ENCODE measurements at regions not wholly inside any gene's neighbourhood (a gene's known extent, or its start where the extent isn't known, plus 50 kb on each side); places are given as distances from the start of the nearest gene placed in this dataset.

- Mint-ChIP-seq H3K4me1 (ENCODE audit: low read depth, unreplicated experiment) (peaks cover 15% of the 10 kb centered on the region), H3K27ac (ENCODE audit: unreplicated experiment) (no peak overlapping the region), H3K9me3 (ENCODE audit: unreplicated experiment) (no peaks in the 10 kb centered on the region), H3K36me3 (ENCODE audit: low read depth, unreplicated experiment) (no peaks in the 10 kb centered on the region), H3K27me3 (ENCODE audit: low read depth, unreplicated experiment) (no peaks in the 10 kb centered on the region), H3K4me3 (ENCODE audit: unreplicated experiment) (no peak overlapping the region)
- Histone ChIP-seq H3K4me1 (ENCODE audit: insufficient read depth, low read length) (peaks cover 3% of the 10 kb centered on the region), H3K27ac (ENCODE audit: low read depth, low read length) (no peak overlapping the region), H2AFZ (ENCODE audit: low read depth, low read length) (no peak overlapping the region), H3K27me3 (ENCODE audit: insufficient read depth, low read length) (no peaks in the 10 kb centered on the region), H4K20me1 (ENCODE audit: insufficient read depth, low read length) (no peaks in the 10 kb centered on the region), H3K4me3 (ENCODE audit: insufficient read depth, low read depth, low read length) (no peak overlapping the region), H3K79me2 (ENCODE audit: insufficient read depth, low read length) (no peaks in the 10 kb centered on the region), H3K9me3 (ENCODE audit: insufficient read depth, low read depth, low read length) (no peaks in the 10 kb centered on the region), H3K4me2 (ENCODE audit: low read length) (no peak overlapping the region), H3K36me3 (ENCODE audit: insufficient read depth, low read length) (no peaks in the 10 kb centered on the region), H3K9ac (ENCODE audit: low read length) (no peak overlapping the region)
- FAIRE-seq (no peak), DNase-seq (ENCODE audit: low read depth) (peak; percentile 55)
- TF ChIP-seq EZH2 (IDR thresholded peaks at IDR 0.05; ENCODE audit: insufficient read depth, low read length): no peak
- TF ChIP-seq CTCF (IDR thresholded peaks at IDR 0.05; ENCODE audit: insufficient read depth, low read depth, low read length): no peak
Observed at GRCh38 chr4:181770971-181771370, 472.2 kb upstream of the TENM3 start.

- Histone ChIP-seq H3K9ac (ENCODE audit: low read length) (no peak overlapping the region), H3K4me3 (ENCODE audit: insufficient read depth, low read depth, low read length) (no peak overlapping the region), H3K27me3 (ENCODE audit: insufficient read depth, low read length) (no peaks in the 10 kb centered on the region), H3K4me2 (ENCODE audit: low read length) (no peak overlapping the region), H3K79me2 (ENCODE audit: insufficient read depth, low read length) (no peaks in the 10 kb centered on the region), H2AFZ (ENCODE audit: low read depth, low read length) (no peak overlapping the region), H3K9me3 (ENCODE audit: insufficient read depth, low read depth, low read length) (no peaks in the 10 kb centered on the region), H3K36me3 (ENCODE audit: insufficient read depth, low read length) (no peaks in the 10 kb centered on the region), H3K27ac (ENCODE audit: low read depth, low read length) (no peak overlapping the region), H4K20me1 (ENCODE audit: insufficient read depth, low read length) (no peaks in the 10 kb centered on the region), H3K4me1 (ENCODE audit: insufficient read depth, low read length) (no peaks in the 10 kb centered on the region)
- Mint-ChIP-seq H3K4me1 (ENCODE audit: low read depth, unreplicated experiment) (peaks cover 10% of the 10 kb centered on the region), H3K27me3 (ENCODE audit: low read depth, unreplicated experiment) (no peaks in the 10 kb centered on the region), H3K9me3 (ENCODE audit: unreplicated experiment) (peaks cover 1% of the 10 kb centered on the region), H3K36me3 (ENCODE audit: low read depth, unreplicated experiment) (no peaks in the 10 kb centered on the region), H3K27ac (ENCODE audit: unreplicated experiment) (no peak overlapping the region), H3K4me3 (ENCODE audit: unreplicated experiment) (no peak overlapping the region)
- TF ChIP-seq EZH2 (IDR thresholded peaks at IDR 0.05; ENCODE audit: insufficient read depth, low read length) (no peak), CTCF (IDR thresholded peaks at IDR 0.05; ENCODE audit: insufficient read depth, low read depth, low read length) (no peak)
- FAIRE-seq (no peak), DNase-seq (ENCODE audit: low read depth) (no peak)
Observed at GRCh38 chr4:181775298-181775697, 467.9 kb upstream of the TENM3 start.

GRCh38 chr4:181776264-181777054 is 466.7 kb upstream of the TENM3 start:
- Histone ChIP-seq H3K9ac (ENCODE audit: low read length) (no peak overlapping the region), H2AFZ (ENCODE audit: low read depth, low read length) (no peak overlapping the region), H3K79me2 (ENCODE audit: insufficient read depth, low read length) (no peaks in the 10 kb centered on the region), H3K4me3 (ENCODE audit: insufficient read depth, low read depth, low read length) (no peak overlapping the region), H3K36me3 (ENCODE audit: insufficient read depth, low read length) (no peaks in the 10 kb centered on the region), H3K27ac (ENCODE audit: low read depth, low read length) (no peak overlapping the region), H3K9me3 (ENCODE audit: insufficient read depth, low read depth, low read length) (no peaks in the 10 kb centered on the region), H3K4me2 (ENCODE audit: low read length) (no peak overlapping the region), H3K27me3 (ENCODE audit: insufficient read depth, low read length) (no peaks in the 10 kb centered on the region), H4K20me1 (ENCODE audit: insufficient read depth, low read length) (no peaks in the 10 kb centered on the region), H3K4me1 (ENCODE audit: insufficient read depth, low read length) (no peaks in the 10 kb centered on the region)
- H3K4me3 Mint-ChIP-seq (ENCODE audit: unreplicated experiment): no peak overlapping the region
- H3K9me3 Mint-ChIP-seq (ENCODE audit: unreplicated experiment): peaks cover 6% of the 10 kb centered on the region
- DNase-seq (ENCODE audit: low read depth) (no peak), FAIRE-seq (no peak)
- H3K27me3 Mint-ChIP-seq (ENCODE audit: low read depth, unreplicated experiment): no peaks in the 10 kb centered on the region
- no peaks in the 10 kb centered on the region for H3K36me3 Mint-ChIP-seq (ENCODE audit: low read depth, unreplicated experiment)
- no peak for TF ChIP-seq EZH2 (IDR thresholded peaks at IDR 0.05; ENCODE audit: insufficient read depth, low read length)
- no peak for TF ChIP-seq CTCF (IDR thresholded peaks at IDR 0.05; ENCODE audit: insufficient read depth, low read depth, low read length)
- H3K27ac Mint-ChIP-seq (ENCODE audit: unreplicated experiment): no peak overlapping the region
- peaks cover 5% of the 10 kb centered on the region for H3K4me1 Mint-ChIP-seq (ENCODE audit: low read depth, unreplicated experiment)
